ENCODE measurements at regions not wholly inside any gene's neighbourhood (a gene's known extent, or its start where the extent isn't known, plus 50 kb on each side); places are given as distances from the start of the nearest gene placed in this dataset.

- H3K4me1 ChIP-seq (ENCODE audit: insufficient read depth, low read length), result no peaks in the 10 kb centered on the region
- no peaks in the 10 kb centered on the region for H3K9me3 ChIP-seq (ENCODE audit: control insufficient read depth, insufficient read depth, low read length)
- H3K36me3 ChIP-seq (ENCODE audit: insufficient read depth, low read length), result no peaks in the 10 kb centered on the region
- no peak overlapping the region for H3K9ac ChIP-seq (ENCODE audit: low read depth, low read length)
Observed at GRCh38 chr20:63116412-63117106, 99.4 kb downstream of the YTHDF1 start.

- Histone ChIP-seq H3K36me3 (ENCODE audit: insufficient read depth, low read length) (no peaks in the 10 kb centered on the region), H3K9ac (ENCODE audit: low read depth, low read length) (no peak overlapping the region), H3K4me1 (ENCODE audit: insufficient read depth, low read length) (no peaks in the 10 kb centered on the region), H3K9me3 (ENCODE audit: control insufficient read depth, insufficient read depth, low read length) (no peaks in the 10 kb centered on the region)
Observed at GRCh38 chr20:63115651-63116411, 100.1 kb downstream of the YTHDF1 start.

DNA sequence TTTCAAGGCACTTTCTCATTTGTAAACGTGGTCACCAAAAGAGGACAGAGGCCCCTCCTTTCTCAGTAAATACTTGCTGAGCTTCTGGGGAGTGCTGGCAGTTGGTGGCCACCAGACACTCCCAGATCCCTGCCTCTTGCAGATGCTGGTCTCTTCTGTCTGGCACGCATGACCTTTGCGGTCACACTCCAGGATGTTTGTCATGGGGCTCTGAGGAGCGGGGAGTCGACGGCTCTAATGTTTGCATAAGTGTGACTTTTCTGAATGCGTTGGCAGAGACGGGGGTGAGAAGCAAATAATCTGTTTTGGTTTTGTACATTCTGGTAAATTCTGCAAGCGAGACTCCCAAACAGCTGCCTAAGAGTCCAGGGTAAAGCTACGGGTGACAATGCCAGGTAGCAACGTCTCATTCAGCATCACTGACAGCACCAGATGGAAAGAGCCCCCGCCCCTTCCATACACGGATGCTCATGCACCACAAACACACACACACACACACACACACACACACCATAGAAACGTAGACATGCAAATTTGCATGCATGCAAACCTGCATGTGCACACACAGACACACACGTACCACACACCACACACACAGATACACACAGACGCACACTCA is 101.1 kb downstream of the YTHDF1 start:
- Histone ChIP-seq H3K36me3 (ENCODE audit: insufficient read depth, low read length) (no peaks in the 10 kb centered on the region), H3K9ac (ENCODE audit: low read depth, low read length) (no peak overlapping the region), H3K4me1 (ENCODE audit: insufficient read depth, low read length) (no peaks in the 10 kb centered on the region), H3K9me3 (ENCODE audit: control insufficient read depth, insufficient read depth, low read length) (no peaks in the 10 kb centered on the region)

DNA sequence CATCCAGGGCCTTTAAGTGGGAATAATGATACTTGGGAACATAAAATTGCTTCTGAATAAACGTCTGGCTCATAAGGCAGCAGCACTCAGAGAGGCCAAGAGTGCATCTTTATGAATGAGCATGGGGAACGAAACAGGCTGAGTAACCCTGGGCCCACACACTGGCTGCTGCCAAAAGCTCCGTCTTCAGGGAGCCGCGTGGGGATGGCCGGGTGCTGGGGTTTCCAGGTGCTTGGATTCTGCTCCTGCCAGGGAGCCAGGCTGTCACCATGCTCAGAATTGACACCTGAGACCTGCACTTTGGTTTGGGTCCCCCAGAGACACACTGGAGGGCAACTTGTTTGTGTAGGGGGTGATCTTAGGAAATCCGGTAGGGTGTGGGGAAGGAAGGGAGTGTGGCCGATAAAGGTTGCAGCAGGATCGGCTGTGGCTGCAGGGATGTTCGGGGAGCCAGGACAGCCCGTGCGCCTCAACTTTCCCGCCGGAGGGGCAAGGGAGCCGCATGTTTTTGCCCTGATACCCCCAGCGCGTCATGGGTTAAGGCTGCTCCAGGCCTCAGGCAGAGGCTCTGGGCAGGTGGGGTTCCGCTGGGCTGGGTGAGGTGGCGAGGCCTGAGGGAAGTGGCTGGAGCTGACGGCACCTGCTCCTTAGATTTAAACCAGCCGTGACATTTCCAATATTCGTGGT is 101.8 kb downstream of the YTHDF1 start:
- Histone ChIP-seq H3K9me3 (ENCODE audit: control insufficient read depth, insufficient read depth, low read length) (no peaks in the 10 kb centered on the region), H3K4me1 (ENCODE audit: insufficient read depth, low read length) (no peaks in the 10 kb centered on the region), H3K36me3 (ENCODE audit: insufficient read depth, low read length) (no peaks in the 10 kb centered on the region), H3K9ac (ENCODE audit: low read depth, low read length) (no peak overlapping the region)

GRCh38 chr20:63112491-63113219 is 103.3 kb downstream of the YTHDF1 start:
- H3K4me1 ChIP-seq (ENCODE audit: insufficient read depth, low read length), result no peaks in the 10 kb centered on the region
- H3K9me3 ChIP-seq (ENCODE audit: control insufficient read depth, insufficient read depth, low read length), result no peaks in the 10 kb centered on the region
- H3K9ac ChIP-seq (ENCODE audit: low read depth, low read length), result no peak overlapping the region
- no peaks in the 10 kb centered on the region for H3K36me3 ChIP-seq (ENCODE audit: insufficient read depth, low read length)

- H3K9ac ChIP-seq (ENCODE audit: low read depth, low read length), result no peak overlapping the region
- no peaks in the 10 kb centered on the region for H3K36me3 ChIP-seq (ENCODE audit: insufficient read depth, low read length)
- H3K9me3 ChIP-seq (ENCODE audit: control insufficient read depth, insufficient read depth, low read length), result no peaks in the 10 kb centered on the region
- H3K4me1 ChIP-seq (ENCODE audit: insufficient read depth, low read length), result no peaks in the 10 kb centered on the region
Observed at GRCh38 chr20:63108247-63108646, 101.5 kb upstream of the BHLHE23 start.

- Histone ChIP-seq H3K9ac (ENCODE audit: low read depth, low read length) (no peak overlapping the region), H3K9me3 (ENCODE audit: control insufficient read depth, insufficient read depth, low read length) (no peaks in the 10 kb centered on the region), H3K4me1 (ENCODE audit: insufficient read depth, low read length) (no peaks in the 10 kb centered on the region), H3K36me3 (ENCODE audit: insufficient read depth, low read length) (no peaks in the 10 kb centered on the region)
Observed at GRCh38 chr20:63107449-63108200, 100.9 kb upstream of the BHLHE23 start.

DNA sequence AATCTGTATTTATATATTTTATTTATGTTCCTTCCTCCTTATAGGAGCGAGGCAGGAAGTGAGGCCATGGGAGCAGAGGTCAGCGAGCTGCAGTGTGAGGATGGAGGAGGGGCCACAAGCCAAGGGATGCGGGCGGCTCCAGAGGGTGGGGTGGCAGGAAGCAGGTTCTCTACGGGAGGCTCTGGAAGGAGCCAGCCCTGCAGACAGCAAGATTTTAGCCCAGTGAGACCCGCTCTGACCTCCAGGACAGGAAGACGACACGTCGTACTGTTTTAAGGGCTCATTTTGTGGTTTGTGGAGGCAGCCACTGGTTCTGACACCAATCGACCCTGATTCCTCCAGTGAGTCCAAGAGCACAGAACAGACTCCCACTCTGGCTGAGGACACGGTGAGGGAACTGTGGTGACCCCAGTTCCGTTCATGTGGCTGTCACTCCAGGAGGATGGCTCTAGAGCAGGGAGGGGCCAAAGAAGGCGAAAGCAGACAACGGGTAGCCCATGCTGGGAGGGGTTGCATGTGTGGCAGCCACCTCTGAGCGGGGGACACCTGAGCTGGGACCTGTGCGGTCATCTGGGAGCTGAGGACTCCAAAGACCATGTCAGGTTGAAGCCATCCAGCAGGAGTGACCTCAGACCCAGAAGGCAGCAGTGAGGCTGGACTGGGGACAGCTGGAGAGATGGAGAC is 100.1 kb upstream of the BHLHE23 start:
- Histone ChIP-seq H3K36me3 (ENCODE audit: insufficient read depth, low read length) (no peaks in the 10 kb centered on the region), H3K9me3 (ENCODE audit: control insufficient read depth, insufficient read depth, low read length) (no peaks in the 10 kb centered on the region), H3K9ac (ENCODE audit: low read depth, low read length) (no peak overlapping the region), H3K4me1 (ENCODE audit: insufficient read depth, low read length) (no peaks in the 10 kb centered on the region)

- Histone ChIP-seq H3K36me3 (ENCODE audit: insufficient read depth, low read length) (no peaks in the 10 kb centered on the region), H3K9ac (ENCODE audit: low read depth, low read length) (no peak overlapping the region), H3K9me3 (ENCODE audit: control insufficient read depth, insufficient read depth, low read length) (no peaks in the 10 kb centered on the region), H3K4me1 (ENCODE audit: insufficient read depth, low read length) (no peaks in the 10 kb centered on the region)
Observed at GRCh38 chr20:63106108-63106764, 99.5 kb upstream of the BHLHE23 start.

- no peaks in the 10 kb centered on the region for H3K9me3 ChIP-seq (ENCODE audit: control insufficient read depth, insufficient read depth, low read length)
- no peaks in the 10 kb centered on the region for H3K36me3 ChIP-seq (ENCODE audit: insufficient read depth, low read length)
- no peaks in the 10 kb centered on the region; the same call in 1 of the 2 replicates for H3K4me1 ChIP-seq (ENCODE audit: insufficient read depth, low read length)
- H3K9ac ChIP-seq (ENCODE audit: low read depth, low read length), result no peak overlapping the region
Observed at GRCh38 chr20:63105211-63106107, 98.7 kb upstream of the BHLHE23 start.

GRCh38 chr20:63104312-63105181 is 97.8 kb upstream of the BHLHE23 start:
- Histone ChIP-seq H3K9me3 (ENCODE audit: control insufficient read depth, insufficient read depth, low read length) (no peaks in the 10 kb centered on the region), H3K36me3 (ENCODE audit: insufficient read depth, low read length) (no peaks in the 10 kb centered on the region), H3K9ac (ENCODE audit: low read depth, low read length) (no peak overlapping the region), H3K4me1 (ENCODE audit: insufficient read depth, low read length) (no peaks in the 10 kb centered on the region; the same call in 1 of the 2 replicates)
